OCI-LY1 (cell line): ENCODE measurements at regions not wholly inside any gene's neighbourhood (a gene's known extent, or its start where the extent isn't known, plus 50 kb on each side); places are given as distances from the start of the nearest gene placed in this dataset.

Experiments used
- H2AFZ ChIP-seq: fragments of 200-600 bp; sonication (generic), shearing (Covaris generic); 2 replicates; pipeline ENCODE4 v1.6.0; 2014; ENCODE audit warnings: antibody characterized with exemption, mild to moderate bottlenecking, low read length
- H3F3A ChIP-seq: fragments of 200-600 bp; sonication (generic), shearing (Covaris generic); 2 replicates; pipeline ENCODE4 v1.6.0; 2014; ENCODE audit warnings: mild to moderate bottlenecking, antibody characterized with exemption, low read length, moderate library complexity; ENCODE audit not compliant: insufficient read depth
- H3K27ac ChIP-seq: fragments of 200-600 bp; sonication (generic); 2 replicates; pipeline ENCODE4 v1.5.1; 2014; ENCODE audit warnings: low read length, mixed run types, mild to moderate bottlenecking, low read depth; ENCODE audit not compliant: poor library complexity, severe bottlenecking
- H3K27me3 ChIP-seq: fragments of 200-600 bp; sonication (generic); 2 replicates; pipeline ENCODE4 v1.6.0; 2014; ENCODE audit warnings: antibody characterized with exemption, mild to moderate bottlenecking, low read length, moderate library complexity; ENCODE audit not compliant: insufficient read depth
- H3K36me3 ChIP-seq: fragments of 200-600 bp; sonication (generic); 2 replicates; pipeline ENCODE4 v1.6.1; 2014; ENCODE audit warnings: mild to moderate bottlenecking, antibody characterized with exemption, low read length, moderate library complexity, mixed read lengths; ENCODE audit not compliant: insufficient read depth
- H3K4me1 ChIP-seq: fragments of 200-600 bp; sonication (generic); 2 replicates; pipeline ENCODE4 v1.5.1; 2014; ENCODE audit warnings: mild to moderate bottlenecking, low read length, moderate library complexity; ENCODE audit not compliant: insufficient read depth, severe bottlenecking
- H3K4me2 ChIP-seq: fragments of 200-600 bp; sonication (generic), shearing (Covaris generic); 2 replicates; pipeline ENCODE4 v1.6.1; 2014; ENCODE audit warnings: low read length
- H3K4me3 ChIP-seq: fragments of 200-600 bp; sonication (generic); 2 replicates; pipeline ENCODE4 v1.5.1; 2014; ENCODE audit warnings: low read length, low read depth, mild to moderate bottlenecking, mixed read lengths; ENCODE audit not compliant: poor library complexity, severe bottlenecking
- H3K79me2 ChIP-seq: fragments of 200-600 bp; shearing (Covaris generic); 2 replicates; pipeline ENCODE4 v1.6.1; 2016; ENCODE audit warnings: mixed run types, low read length, mixed read lengths; ENCODE audit not compliant: insufficient read depth
- H3K9ac ChIP-seq: fragments of 200-600 bp; sonication (generic), shearing (Covaris generic); 2 replicates; pipeline ENCODE4 v1.6.1; 2014; ENCODE audit warnings: mild to moderate bottlenecking, low read length, mixed read lengths
- H3K9me2 ChIP-seq: fragments of 200-600 bp; sonication (generic), shearing (Covaris generic); 2 replicates; pipeline ENCODE4 v1.6.1; 2014; ENCODE audit warnings: low read depth, mild to moderate bottlenecking, low read length, mixed read lengths
- H3K9me3 ChIP-seq: fragments of 200-600 bp; shearing (Covaris generic); 2 replicates; pipeline ENCODE4 v1.6.1; 2014; ENCODE audit warnings: low read length, mixed read lengths
- H4K20me1 ChIP-seq: fragments of 200-600 bp; sonication (generic), shearing (Covaris generic); 2 replicates; pipeline ENCODE4 v1.6.0; 2016; ENCODE audit warnings: mild to moderate bottlenecking, low read length; ENCODE audit not compliant: insufficient read depth
- EZH2 ChIP-seq: fragments of 200-600 bp; sonication (generic), shearing (Covaris generic); IDR thresholded peaks from 2 replicates; pipeline ENCODE4 v1.8.0; 2017; ENCODE audit warnings: borderline replicate concordance, mixed run types, mild to moderate bottlenecking, antibody characterized with exemption, low read length, moderate library complexity, mixed read lengths
- TF ChIP-seq, protein P1 (sequence below): fragments of 200-600 bp; sonication (generic), shearing (Covaris generic); IDR thresholded peaks from 2 replicates; pipeline ENCODE4 v1.5.1; 2017; ENCODE audit warnings: mild to moderate bottlenecking, antibody characterized with exemption, low read length, moderate library complexity, mixed read lengths

DNA sequence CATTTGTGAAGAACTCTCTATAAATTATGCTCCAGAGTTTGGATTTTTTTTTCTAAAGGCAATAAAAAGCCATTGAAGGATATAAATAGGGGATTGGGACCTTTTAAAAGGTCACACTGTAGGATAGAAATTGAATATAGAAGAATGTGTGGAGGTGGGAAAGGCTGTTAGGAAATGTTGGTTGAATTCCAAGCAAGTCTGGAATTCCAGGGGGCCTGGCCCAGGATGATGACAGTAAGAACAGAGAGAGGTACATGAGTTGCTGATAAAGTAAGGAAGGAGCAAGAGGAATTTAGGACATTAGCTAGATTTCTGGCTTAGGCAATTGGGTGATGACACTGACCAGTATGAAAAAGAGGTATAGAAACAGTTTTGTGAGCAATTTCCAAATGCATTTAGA lies 95.4 kb upstream of the USP38 start:
- no peak overlapping the region for H3K27ac ChIP-seq
- H2AFZ ChIP-seq = no peak overlapping the region
- TF ChIP-seq EZH2 = no peak
- TF ChIP-seq, protein P1, sequence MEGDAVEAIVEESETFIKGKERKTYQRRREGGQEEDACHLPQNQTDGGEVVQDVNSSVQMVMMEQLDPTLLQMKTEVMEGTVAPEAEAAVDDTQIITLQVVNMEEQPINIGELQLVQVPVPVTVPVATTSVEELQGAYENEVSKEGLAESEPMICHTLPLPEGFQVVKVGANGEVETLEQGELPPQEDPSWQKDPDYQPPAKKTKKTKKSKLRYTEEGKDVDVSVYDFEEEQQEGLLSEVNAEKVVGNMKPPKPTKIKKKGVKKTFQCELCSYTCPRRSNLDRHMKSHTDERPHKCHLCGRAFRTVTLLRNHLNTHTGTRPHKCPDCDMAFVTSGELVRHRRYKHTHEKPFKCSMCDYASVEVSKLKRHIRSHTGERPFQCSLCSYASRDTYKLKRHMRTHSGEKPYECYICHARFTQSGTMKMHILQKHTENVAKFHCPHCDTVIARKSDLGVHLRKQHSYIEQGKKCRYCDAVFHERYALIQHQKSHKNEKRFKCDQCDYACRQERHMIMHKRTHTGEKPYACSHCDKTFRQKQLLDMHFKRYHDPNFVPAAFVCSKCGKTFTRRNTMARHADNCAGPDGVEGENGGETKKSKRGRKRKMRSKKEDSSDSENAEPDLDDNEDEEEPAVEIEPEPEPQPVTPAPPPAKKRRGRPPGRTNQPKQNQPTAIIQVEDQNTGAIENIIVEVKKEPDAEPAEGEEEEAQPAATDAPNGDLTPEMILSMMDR = no peak
- no peak overlapping the region for H3K9ac ChIP-seq
- H3K27me3 ChIP-seq = no peaks in the 10 kb centered on the region
- no peaks in the 10 kb centered on the region for H4K20me1 ChIP-seq
- H3K36me3 ChIP-seq = no peaks in the 10 kb centered on the region
- no peaks in the 10 kb centered on the region for H3F3A ChIP-seq
- no peak overlapping the region for H3K4me2 ChIP-seq
- H3K79me2 ChIP-seq = no peaks in the 10 kb centered on the region
- H3K4me1 ChIP-seq = no peaks in the 10 kb centered on the region
- H3K4me3 ChIP-seq = no peak overlapping the region
- H3K9me2 ChIP-seq = no peaks in the 10 kb centered on the region
- no peaks in the 10 kb centered on the region for H3K9me3 ChIP-seq

DNA sequence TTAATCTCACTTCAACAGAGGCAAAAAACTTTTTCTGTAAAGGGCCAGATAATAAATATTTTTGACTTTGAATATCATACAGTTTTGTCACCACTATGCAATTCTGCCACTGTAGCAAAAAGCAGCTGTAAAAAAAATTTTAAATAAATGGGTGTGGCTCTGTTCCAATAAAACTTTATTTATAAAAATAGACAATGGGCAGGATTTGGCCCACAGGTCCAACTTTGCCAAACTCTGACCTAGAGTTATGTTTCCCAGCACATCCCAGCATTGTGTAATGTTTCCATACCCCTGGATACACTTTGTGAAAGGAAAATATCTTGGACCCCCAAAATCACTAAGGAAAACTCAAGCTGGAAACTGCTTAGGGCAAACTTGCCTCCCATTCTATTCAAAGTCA lies 94.9 kb upstream of the USP38 start:
- no peaks in the 10 kb centered on the region for H3K36me3 ChIP-seq
- H3K9me2 ChIP-seq = no peaks in the 10 kb centered on the region

GRCh38 chr4:143091862-143092261 lies 92.9 kb upstream of the USP38 start:
- Histone ChIP-seq H3F3A (no peaks in the 10 kb centered on the region), H4K20me1 (no peaks in the 10 kb centered on the region), H3K9me2 (no peaks in the 10 kb centered on the region), H3K4me2 (no peak overlapping the region), H3K4me3 (no peak overlapping the region), H3K36me3 (no peaks in the 10 kb centered on the region), H3K27me3 (no peaks in the 10 kb centered on the region), H3K79me2 (no peaks in the 10 kb centered on the region), H3K9ac (no peak overlapping the region), H3K4me1 (no peaks in the 10 kb centered on the region), H3K27ac (no peak overlapping the region), H2AFZ (no peak overlapping the region), H3K9me3 (no peaks in the 10 kb centered on the region)
- TF ChIP-seq EZH2 = no peak
- TF ChIP-seq, protein P1 = no peak

More for the DNA sequence above, 94.9 kb upstream of the USP38 start:
- H4K20me1 ChIP-seq = no peaks in the 10 kb centered on the region
- H3K9ac ChIP-seq = no peak overlapping the region
- no peak overlapping the region for H3K4me2 ChIP-seq
- no peak overlapping the region for H3K27ac ChIP-seq
- no peaks in the 10 kb centered on the region for H3F3A ChIP-seq
- H3K4me3 ChIP-seq = no peak overlapping the region
- H3K9me3 ChIP-seq = no peaks in the 10 kb centered on the region
- no peaks in the 10 kb centered on the region for H3K27me3 ChIP-seq
- no peak overlapping the region for H2AFZ ChIP-seq
- no peaks in the 10 kb centered on the region for H3K4me1 ChIP-seq
- TF ChIP-seq, protein P1 = no peak
- TF ChIP-seq EZH2 = no peak
- no peaks in the 10 kb centered on the region for H3K79me2 ChIP-seq
